ENCODE measurements at regions not wholly inside any gene's neighbourhood (a gene's known extent, or its start where the extent isn't known, plus 50 kb on each side); places are given as distances from the start of the nearest gene placed in this dataset.

- TF ChIP-seq, protein P1, sequence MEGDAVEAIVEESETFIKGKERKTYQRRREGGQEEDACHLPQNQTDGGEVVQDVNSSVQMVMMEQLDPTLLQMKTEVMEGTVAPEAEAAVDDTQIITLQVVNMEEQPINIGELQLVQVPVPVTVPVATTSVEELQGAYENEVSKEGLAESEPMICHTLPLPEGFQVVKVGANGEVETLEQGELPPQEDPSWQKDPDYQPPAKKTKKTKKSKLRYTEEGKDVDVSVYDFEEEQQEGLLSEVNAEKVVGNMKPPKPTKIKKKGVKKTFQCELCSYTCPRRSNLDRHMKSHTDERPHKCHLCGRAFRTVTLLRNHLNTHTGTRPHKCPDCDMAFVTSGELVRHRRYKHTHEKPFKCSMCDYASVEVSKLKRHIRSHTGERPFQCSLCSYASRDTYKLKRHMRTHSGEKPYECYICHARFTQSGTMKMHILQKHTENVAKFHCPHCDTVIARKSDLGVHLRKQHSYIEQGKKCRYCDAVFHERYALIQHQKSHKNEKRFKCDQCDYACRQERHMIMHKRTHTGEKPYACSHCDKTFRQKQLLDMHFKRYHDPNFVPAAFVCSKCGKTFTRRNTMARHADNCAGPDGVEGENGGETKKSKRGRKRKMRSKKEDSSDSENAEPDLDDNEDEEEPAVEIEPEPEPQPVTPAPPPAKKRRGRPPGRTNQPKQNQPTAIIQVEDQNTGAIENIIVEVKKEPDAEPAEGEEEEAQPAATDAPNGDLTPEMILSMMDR (IDR thresholded peaks at IDR 0.05; ENCODE audit: partially characterized antibody, unreplicated experiment) = no peak
- Mint-ChIP-seq H3K9me3 (ENCODE audit: unreplicated experiment) (no peaks in the 10 kb centered on the region), H3K27ac (ENCODE audit: unreplicated experiment) (no peak overlapping the region), H3K36me3 (ENCODE audit: unreplicated experiment) (no peaks in the 10 kb centered on the region), H3K4me3 (ENCODE audit: unreplicated experiment) (no peak overlapping the region), H3K4me1 (ENCODE audit: low read depth, unreplicated experiment) (no peaks in the 10 kb centered on the region), H3K27me3 (ENCODE audit: unreplicated experiment) (no peaks in the 10 kb centered on the region)
- no peak for DNase-seq
These were observed 76.9 kb upstream of the CNEP1R1 start for GRCh38 chr16:49947907-49948678.

DNA sequence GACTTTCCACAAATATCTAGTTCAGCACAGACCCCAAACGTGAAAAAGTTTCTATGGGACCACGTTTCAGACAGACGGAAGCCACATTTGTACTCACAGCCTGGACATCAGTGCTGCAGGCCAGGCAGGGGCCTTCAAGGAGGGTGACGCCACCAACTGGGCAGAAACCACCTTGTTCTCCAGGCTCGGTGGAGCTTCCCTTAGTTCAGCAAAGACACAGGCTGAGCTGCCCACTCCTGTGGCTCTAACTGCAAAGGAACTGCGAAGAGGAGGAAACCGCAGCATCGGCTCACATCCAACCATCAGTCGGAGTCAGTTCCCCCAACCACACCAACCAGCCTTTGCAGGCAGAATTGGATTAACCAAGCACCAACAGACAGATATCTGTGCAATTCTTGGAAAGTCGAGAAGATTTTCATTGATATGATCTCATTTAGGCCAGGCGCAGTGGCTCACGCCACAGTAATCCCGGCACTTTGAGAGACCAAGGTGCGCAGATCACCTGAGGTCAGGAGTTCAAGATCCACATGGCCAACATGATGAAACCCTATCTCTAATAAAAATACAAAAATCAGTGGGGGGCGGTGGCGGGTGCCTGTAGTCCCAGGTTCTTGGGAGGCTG lies 73.3 kb upstream of the CNEP1R1 start:
- Mint-ChIP-seq H3K36me3 (ENCODE audit: unreplicated experiment) (no peaks in the 10 kb centered on the region), H3K27ac (ENCODE audit: unreplicated experiment) (no peak overlapping the region), H3K4me1 (ENCODE audit: low read depth, unreplicated experiment) (no peaks in the 10 kb centered on the region), H3K27me3 (ENCODE audit: unreplicated experiment) (no peaks in the 10 kb centered on the region), H3K9me3 (ENCODE audit: unreplicated experiment) (peaks cover 1% of the 10 kb centered on the region), H3K4me3 (ENCODE audit: unreplicated experiment) (no peak overlapping the region)
- no peak for DNase-seq
- TF ChIP-seq, protein P1 (IDR thresholded peaks at IDR 0.05; ENCODE audit: partially characterized antibody, unreplicated experiment) = no peak

GRCh38 chr16:49952386-49952785 lies 72.6 kb upstream of the CNEP1R1 start:
- no peak overlapping the region for H3K27ac Mint-ChIP-seq (ENCODE audit: unreplicated experiment)
- H3K27me3 Mint-ChIP-seq (ENCODE audit: unreplicated experiment) = no peaks in the 10 kb centered on the region
- no peak for DNase-seq
- no peak overlapping the region for H3K4me3 Mint-ChIP-seq (ENCODE audit: unreplicated experiment)
- H3K36me3 Mint-ChIP-seq (ENCODE audit: unreplicated experiment) = no peaks in the 10 kb centered on the region
- TF ChIP-seq, protein P1 (IDR thresholded peaks at IDR 0.05; ENCODE audit: partially characterized antibody, unreplicated experiment) = no peak
- H3K9me3 Mint-ChIP-seq (ENCODE audit: unreplicated experiment) = peaks cover 1% of the 10 kb centered on the region
- H3K4me1 Mint-ChIP-seq (ENCODE audit: low read depth, unreplicated experiment) = no peaks in the 10 kb centered on the region

DNA sequence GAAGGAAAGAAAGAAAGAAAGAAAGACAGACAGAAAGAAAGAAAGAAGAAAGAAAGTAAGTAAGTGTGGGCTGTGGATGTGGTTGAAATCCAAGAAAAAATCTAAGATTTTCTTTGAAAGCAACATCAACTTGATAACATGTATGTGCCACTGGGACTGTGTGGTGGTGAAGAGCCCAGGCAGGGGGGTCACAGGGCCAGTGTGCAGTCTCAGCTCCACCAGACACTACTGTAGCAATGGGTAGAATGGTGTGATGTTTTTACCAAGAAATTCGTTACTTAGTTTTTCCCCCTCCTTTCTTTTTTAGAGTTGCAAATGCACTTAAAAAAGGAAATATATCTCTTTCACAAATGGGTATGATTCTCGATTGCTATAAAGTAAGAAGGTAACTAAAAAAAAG lies 71.9 kb upstream of the CNEP1R1 start:
- no peaks in the 10 kb centered on the region for H3K36me3 Mint-ChIP-seq (ENCODE audit: unreplicated experiment)
- DNase-seq = no peak
- H3K4me3 Mint-ChIP-seq (ENCODE audit: unreplicated experiment) = no peak overlapping the region
- peaks cover 1% of the 10 kb centered on the region for H3K9me3 Mint-ChIP-seq (ENCODE audit: unreplicated experiment)
- no peak overlapping the region for H3K27ac Mint-ChIP-seq (ENCODE audit: unreplicated experiment)
- H3K4me1 Mint-ChIP-seq (ENCODE audit: low read depth, unreplicated experiment) = no peaks in the 10 kb centered on the region
- TF ChIP-seq, protein P1 (IDR thresholded peaks at IDR 0.05; ENCODE audit: partially characterized antibody, unreplicated experiment) = no peak
- no peaks in the 10 kb centered on the region for H3K27me3 Mint-ChIP-seq (ENCODE audit: unreplicated experiment)

DNA sequence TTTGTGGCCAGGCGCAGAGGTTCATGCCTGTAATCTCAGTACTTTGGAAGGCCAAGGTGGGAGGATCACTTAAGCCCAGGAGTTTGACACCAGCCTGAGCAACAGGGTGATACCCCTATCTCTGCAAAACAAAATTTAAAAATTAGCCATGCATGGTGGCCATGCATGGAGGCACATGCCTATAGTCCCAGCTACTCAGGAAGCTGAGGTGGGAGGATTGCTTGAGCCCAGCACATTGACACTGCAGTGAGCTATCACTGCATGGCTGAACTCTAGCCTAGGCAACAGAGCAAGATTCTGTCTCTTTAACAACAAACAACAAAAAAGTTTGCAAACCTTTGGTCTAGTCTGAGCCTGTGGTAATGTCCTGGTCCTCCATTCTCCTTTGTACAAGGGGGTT lies 69.2 kb upstream of the CNEP1R1 start:
- Mint-ChIP-seq H3K4me3 (ENCODE audit: unreplicated experiment) (no peak overlapping the region), H3K9me3 (ENCODE audit: unreplicated experiment) (peaks cover 1% of the 10 kb centered on the region), H3K36me3 (ENCODE audit: unreplicated experiment) (no peaks in the 10 kb centered on the region), H3K4me1 (ENCODE audit: low read depth, unreplicated experiment) (no peaks in the 10 kb centered on the region), H3K27me3 (ENCODE audit: unreplicated experiment) (no peaks in the 10 kb centered on the region), H3K27ac (ENCODE audit: unreplicated experiment) (no peak overlapping the region)
- TF ChIP-seq, protein P1 (IDR thresholded peaks at IDR 0.05; ENCODE audit: partially characterized antibody, unreplicated experiment) = no peak
- no peak for DNase-seq

Data from glutamatergic neuron (in vitro differentiated cells).